Stimulated activated CD8-positive, alpha-beta memory T cell treated with anti-CD3 and anti-CD28 coated beads, Interleukin-7, amount 100 ng/mL, for 24 hours (primary cell): ENCODE measurements at regions not wholly inside any gene's neighbourhood (a gene's known extent, or its start where the extent isn't known, plus 50 kb on each side); places are given as distances from the start of the nearest gene placed in this dataset.

Experiments used
- DNase-seq: peaks from one replicate; pipeline ENCODE4 v3.0.0-alpha.2; 2020; ENCODE audit warnings: low read depth

DNA sequence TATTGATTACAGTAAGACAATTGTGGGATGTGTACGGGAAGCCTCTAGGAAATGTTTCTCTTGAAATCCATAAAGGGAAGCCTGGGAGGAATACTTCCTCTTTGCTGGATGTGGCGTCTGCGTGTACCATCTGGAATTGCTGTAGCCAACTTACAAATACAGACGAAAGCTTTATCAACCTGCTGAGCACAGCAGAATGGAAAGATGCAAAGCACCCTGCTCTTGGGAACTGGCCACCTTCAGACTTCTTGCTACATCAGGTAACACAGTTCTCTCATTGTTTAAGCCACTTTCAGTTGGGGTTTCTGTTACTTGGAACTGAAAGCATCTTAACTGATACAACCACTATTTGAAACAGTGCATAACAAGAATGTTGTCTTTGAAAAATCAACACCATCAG lies 213.8 kb downstream of the HRH4 start:
- no peak for DNase-seq

DNA sequence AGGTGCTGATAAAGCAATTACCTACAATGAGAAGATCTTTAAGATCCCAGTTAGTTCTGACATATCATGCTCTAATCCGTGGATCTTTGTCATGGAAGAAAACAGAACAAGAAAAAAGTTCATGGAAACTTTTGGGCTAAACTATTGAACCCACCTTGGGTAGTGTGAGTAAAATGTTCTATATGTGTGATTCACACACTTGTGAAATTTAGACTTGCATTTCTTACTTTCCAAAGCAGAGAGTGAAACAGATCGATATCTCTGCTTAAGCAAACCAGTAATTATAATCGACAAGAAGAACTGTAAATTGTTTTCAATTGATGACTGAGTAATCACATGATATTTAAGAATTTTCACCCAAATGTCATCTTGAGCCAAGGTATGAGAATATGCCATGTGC lies 214.2 kb downstream of the HRH4 start:
- no peak for DNase-seq

DNA sequence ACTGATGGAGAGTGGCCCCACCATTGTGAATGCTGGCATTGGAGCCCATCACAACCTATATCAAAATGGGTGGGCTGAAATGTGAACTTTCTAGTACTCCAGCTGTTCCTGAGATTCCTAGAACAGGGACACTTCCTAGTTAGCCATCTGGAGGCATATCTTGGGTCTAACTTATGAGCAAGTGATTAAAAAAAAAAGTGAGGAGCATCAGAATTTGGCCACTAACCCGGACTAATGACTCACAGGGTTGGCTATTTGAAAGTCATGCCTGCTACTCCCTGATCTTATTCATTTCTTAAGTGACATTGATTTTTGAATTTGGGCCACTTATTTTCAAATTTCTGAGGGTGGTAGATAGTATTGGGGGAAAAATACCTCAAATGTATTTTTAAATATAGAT lies 216.6 kb downstream of the HRH4 start:
- no peak for DNase-seq

DNA sequence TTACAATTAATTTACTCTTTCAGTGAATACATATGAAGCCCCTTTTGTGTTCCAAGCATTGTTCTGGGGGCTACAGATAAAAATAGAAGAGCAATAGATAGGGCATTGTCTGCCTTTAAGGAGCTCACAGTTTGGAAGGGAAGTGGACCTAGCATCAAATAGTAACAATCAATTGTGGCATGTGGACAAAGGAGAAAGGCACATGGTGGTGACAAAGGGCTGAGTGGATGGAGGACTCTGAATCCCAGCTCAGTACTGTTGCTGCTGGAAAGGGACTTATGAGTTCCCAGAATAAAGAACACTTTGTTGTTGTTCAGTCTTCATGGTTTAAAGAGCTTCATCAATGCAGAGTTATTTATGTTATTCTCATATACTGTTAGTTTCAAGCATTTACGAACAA lies 217.7 kb downstream of the HRH4 start:
- no peak for DNase-seq

DNA sequence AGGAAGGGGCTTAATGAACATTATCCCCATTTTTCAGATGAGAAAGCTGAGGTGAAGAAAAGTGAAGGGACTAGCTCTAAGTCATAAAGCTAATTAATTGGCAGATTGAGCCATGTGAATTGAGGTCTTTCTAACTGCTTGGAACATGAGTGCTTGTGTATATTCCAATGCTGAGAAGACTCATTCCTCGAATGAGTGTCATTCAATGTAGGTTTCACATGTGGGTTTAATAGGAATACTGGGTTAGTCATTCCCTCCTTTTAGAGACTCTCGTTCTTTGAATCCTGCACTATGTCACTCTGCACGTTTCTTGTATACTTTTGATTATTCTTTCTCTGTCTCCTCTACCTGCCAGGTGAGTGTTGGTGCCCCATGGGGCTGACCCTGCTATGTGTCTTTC lies 218.2 kb downstream of the HRH4 start:
- DNase-seq: no peak

DNA sequence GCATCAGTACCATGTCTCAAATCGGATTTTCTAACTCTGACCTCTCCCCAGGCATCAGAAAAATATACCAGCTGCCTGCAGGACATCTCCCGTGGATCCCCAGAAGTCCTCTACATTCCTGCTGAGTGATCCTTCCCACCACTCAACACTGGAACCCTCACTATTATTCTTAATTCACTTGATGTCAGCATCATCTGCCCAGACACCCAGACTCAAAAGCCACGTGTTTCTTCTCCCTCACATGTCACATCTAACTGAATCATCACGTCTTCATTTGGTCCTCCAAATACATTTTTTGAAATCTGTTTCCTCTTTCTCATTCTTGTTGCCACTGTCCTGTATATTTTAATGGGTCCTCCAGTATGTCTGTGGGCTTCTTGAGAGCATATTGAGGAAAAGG lies 218.6 kb downstream of the HRH4 start:
- no peak for DNase-seq

DNA sequence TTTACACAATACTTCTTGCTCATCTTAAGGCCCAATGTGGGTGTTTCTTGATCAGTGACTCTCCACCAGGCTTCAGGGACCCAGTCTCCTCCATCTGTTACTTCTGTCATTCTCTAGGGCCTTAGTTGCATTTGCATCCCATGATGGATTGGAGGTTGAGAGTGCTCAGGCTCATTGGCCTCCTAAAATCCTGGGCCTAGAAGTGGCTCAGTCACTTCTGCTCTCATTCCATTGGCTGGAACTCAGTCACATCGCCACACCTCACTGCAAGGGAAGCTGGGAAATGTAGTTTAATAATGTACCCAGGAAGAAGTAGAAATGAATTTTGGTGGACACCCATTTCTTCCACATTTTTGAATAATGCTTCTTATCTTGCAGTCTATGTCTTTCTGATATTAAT lies 223.5 kb downstream of the HRH4 start:
- no peak for DNase-seq

DNA sequence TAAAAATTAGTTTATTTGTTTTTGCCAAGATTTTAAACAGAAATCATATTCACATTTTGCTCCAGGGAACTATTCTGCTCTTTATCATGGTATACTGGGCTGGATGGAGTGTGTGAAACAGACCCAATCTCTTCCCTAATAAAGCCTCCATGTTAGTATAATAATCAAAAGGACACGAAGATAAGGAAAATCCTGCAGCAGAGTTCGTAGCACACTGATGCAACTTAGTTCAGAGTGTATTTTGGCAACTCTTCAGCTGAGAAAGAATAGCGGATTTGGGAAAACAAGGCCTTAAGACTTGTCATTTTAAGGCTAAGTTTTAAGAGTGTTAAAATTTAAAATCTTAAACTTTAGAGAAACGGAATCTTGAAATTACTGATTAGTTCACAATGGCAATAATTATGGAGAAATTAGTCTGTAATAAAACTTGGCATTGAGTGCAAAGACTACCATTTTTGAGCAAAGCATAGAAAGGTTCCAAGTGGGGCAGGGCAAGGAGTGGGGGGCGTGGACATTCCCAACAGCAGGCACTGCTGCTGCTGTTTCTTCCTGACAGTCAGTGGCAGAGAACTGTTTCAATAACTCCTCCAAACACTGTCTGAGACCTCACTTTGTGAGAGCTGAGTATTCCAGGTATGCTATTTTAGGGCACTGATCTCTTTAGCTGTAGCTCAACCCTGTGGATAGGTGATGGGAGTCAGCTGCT lies 225.0 kb downstream of the HRH4 start:
- no peak for DNase-seq

DNA sequence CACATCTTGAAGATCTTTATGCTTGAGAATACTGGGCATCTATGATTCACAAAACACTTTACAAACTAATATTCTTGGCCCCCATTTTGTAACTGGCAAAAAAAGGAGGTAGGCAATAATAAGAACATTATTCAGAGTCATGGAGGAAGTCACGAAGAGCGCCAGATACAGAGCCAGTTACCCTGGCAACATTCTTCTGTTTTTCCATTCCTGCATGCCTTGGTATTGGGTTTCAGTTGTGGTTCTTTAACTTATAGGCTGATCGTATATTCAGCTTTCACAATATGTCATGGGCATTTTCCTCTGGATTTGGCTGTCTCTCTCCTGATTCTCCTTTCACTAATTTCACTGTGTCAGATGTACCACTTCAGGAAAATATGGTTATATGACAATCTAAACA lies 234.7 kb downstream of the HRH4 start:
- DNase-seq: no peak

DNA sequence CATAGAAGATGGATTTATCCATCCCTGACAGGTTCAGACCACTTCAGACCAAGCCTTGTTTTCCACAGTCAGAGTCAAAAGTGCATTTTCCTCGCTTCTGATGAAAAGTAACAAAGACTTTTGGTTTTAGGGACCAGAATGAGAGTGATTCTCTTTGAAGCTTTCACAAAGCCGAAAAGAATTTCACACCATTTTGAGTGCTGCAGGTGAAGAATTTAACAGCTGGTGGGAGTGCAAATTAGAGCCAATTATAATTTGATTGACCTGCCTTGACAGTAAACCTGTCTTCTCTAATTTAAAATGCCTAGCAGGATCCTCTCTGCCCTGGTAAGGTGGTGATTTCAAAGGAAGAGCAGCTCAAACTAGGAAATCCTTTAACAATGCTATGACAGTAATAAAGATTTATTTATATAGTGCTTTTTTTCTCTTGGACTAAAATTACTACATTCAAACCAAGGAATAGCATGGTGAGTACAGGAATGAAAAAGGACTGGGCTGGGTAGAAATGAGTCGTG lies 241.6 kb downstream of the HRH4 start:
- DNase-seq: no peak

DNA sequence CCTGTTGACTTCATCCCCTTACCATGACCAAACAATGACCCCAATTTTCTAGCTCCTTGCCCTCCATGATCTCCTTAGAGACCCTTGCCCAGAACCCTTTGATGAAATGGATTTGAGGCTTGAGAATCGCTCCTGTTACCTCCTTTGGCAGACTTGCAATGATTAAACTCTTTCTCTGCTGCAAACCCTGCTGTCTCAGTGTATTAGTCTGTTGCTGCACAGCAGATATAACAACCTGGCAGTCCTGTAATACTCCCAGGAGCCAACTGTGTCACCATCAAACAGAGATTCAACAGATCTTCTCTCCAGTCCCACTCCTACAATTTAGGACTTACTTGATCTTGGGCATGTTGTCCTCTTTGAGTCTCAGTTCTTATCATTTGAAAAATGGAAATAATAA lies 242.9 kb downstream of the HRH4 start:
- no peak for DNase-seq

DNA sequence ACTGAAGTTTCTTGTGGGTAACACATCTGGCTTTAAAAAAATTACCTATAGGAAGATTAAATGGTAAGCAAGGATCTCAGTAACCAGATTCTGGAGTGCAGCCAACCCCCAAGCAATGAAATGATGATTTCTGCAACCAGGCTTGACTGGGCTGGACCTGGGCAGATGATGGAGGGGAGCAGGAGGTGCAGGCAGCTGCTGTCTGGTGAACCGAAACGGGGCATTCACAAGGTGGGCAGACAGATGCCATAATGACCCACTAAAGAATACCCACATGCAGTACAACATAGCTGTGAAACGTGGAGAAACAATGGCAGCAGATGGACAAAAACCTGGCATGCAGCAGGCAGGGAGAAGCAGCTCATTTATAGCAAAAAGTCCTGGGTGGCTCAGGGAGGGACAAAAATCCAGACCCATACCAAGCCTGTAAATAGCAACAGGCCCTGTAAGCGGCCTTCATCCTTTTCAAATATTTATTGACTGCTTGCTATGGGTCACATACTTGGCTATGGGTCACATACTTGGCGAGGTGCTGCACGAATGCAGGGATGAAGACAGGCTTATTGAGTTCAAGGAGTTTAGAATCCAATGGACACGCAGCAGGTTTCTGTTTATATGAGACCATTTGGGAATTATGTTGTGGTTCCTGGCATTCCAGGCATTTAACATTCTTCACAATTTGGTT lies 244.7 kb downstream of the HRH4 start:
- DNase-seq: no peak

DNA sequence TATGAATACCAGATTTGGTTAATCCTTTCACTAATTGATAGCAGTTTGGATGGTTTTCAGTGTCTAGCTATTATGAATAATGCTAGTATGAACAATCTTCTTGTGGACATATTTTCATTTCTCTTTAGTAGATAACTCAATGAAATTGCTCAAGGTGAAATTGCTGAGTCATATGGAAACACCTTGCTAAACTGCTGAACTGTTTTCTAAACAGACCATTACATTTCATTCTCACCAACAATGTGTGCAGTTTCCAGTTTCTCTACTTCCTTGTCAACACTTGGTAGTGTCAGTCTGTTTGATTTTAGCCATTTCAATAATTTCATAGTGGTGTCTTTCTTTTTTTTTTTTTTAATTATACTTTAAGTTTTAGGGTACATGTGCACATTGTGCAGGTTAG lies 250.0 kb downstream of the HRH4 start:
- no peak for DNase-seq

DNA sequence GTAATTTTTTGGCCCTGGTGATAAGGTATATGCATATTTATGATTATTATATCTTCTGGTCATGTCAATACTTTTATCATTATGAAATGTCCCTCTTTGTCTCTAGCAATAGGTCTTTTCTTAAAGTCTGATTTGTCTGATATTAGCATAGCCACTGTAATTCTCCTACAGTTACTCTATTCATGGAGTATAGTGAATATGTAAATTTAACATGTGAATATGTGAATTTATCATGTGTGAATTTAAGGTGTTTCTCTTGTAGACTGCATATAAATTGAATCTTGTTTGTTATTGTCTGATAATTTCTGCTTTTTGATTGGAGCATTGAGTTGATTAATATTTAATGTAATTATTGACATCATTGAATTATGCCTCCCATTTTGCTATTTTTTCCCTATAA lies 259.4 kb downstream of the HRH4 start:
- DNase-seq: no peak

DNA sequence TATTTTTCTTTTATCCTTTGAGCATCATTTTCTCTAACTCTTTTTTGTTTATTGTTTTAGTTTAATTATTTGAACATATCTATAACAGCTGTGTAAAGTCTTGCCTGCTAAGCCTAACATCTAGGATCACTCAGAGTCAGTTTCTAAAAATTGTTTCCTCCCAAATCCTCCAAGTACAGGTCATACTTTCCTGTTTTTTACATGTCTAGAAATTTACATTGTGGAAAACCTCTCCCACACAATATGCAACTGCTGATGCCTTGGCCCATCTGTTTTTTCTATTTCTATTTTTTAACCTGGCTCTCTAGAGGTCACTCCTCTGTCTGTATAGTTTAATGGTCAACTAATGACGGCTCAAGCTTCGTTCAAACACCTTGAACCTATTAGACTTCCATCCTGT lies 261.0 kb downstream of the HRH4 start:
- no peak for DNase-seq

DNA sequence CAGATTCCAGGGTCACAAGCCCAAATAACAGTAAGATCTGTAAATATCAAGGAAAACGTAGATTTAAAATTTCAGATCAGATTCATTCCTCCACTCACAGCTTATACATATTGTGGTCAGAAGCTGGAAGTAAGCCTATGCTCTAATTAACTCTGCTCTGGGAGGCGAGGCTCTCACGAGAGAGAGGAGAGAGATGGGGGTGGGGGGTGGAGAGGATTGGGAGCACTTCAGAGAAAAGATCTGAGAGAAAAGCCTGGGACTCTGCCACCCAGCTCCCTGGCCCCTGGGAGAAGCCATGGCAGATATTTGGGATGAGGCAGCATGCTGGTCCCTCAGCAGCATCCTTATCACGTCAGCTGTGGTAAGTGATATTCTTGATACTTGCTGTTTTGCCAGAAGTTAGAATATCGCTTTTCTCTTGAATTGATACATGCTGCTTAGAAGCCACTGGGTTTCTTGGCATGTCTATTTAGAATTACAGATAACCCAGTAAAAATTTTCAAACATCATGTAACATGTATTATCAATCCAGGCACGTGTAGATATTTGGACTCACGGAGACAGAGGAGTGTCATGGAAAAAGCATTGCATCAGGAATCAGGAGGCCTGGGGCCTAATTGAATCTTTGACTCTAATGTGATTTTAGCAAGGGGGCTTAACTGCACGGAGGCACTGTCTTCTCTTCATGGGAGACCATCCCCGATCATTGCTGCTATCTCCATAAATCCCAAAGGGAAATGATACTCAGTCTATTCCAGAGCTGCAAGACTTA lies 265.4 kb downstream of the HRH4 start:
- DNase-seq: no peak

DNA sequence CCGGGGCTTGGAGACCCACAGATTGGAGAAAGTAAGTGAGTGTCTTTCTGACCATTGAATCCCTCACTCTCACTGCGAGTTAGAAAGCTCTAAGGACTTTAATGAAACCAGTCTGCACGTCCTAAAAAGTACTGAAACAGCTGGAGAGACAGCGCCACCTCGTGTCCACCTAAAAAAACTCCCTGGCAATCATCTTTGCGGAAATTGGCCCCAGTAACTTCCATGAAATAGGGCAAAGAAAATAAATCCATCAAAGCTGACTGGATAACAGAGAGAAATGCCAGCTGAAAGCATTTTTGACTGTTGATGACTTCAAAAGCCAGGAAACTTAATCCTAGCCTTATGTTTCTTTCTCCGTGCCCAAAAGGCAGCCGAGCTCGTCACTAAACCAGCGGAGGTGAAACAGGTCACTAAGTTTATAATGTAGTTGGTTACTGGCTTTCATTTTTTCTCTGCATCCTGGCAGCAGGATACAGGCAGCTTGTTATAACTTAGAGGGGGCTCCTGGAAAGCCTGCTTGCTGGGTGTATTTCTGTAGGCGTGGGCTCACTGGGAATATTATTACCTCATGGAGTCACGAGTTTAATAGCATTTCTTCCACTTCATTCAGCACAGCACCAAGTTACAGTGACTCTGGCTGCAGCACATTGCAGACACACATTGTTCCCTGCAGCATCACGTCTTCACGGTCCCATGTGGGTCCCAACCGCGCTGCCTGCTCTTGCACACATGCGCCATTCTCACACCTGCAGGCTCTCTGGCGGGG lies 266.5 kb downstream of the HRH4 start:
- peak; percentile 30 for DNase-seq

DNA sequence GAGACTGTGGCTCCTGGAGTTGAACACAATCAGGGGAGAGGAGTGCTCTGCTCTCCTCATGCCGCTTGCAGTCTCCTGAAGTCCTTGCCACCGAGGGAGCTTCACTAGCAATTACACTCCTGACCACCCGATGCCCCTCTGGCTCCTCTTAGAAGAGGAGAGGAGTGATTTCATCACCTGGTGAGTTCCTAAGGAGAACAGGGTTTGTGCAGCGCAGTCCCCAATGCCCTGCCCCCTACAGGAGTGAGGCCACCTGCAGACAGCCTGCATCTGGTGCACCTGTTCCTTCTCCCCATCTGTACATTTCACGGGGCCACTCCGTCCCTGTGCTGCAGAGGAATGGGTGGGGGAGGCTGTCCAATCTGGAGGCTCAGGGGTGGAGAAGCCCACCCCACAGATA lies 267.2 kb downstream of the HRH4 start:
- no peak for DNase-seq

DNA sequence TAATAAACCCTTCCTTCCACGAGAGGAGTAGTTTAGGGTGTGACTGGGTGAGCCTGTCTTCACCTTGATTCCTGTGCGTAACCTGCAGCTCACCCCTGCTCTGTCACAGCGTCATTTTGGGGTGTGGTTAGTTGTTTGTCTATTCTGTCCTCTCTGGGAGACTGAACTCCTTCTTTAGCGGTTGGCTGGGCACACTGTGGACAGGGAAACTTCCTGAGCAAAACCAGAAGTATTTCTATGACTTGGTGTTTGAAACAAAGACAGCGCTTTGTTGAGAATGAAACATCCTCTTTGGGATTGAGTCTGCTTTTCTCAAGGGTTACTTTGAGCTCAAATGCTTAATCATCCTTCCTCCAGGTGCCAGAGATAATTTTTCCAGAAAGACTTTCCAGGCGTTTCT lies 270.7 kb downstream of the HRH4 start:
- DNase-seq: no peak

DNA sequence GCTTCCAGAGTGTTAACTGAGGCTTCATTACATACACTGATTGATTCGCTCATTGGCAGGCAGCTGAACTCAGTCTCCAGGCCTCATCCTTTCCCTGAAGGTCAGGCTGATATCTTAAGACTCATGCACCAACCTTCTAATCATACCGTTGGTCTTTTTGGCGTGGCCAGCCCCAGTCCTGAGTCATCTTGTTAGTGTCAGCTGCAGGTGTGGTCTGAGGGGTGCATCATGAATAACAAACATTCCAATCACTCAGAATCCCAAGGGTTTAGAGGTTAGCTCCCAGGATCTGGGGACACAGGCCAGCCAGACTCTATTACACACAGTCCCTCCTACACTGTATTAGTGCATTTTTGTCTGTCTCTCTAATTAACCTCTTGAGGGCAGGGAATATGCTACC lies 271.5 kb downstream of the HRH4 start:
- DNase-seq: no peak

DNA sequence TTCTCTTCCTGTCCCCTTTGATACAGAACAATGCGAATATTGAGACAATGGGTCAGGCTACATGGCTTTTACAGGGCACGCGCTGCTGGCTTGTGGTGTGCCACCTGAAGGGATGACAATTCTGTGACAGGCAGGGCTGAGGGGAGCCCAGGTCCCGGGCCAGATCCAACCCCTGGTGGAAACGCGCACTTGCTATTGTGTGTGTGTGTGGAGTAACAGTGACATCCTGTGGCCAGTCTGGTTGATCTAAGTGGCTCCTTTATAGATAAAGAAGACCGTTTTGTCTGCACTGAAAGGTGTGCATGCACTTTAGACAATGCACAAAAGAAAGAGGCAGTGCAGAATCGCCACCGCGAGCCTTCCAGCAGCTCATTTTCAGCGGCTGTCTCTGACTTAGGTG lies 273.6 kb downstream of the HRH4 start:
- no peak for DNase-seq

DNA sequence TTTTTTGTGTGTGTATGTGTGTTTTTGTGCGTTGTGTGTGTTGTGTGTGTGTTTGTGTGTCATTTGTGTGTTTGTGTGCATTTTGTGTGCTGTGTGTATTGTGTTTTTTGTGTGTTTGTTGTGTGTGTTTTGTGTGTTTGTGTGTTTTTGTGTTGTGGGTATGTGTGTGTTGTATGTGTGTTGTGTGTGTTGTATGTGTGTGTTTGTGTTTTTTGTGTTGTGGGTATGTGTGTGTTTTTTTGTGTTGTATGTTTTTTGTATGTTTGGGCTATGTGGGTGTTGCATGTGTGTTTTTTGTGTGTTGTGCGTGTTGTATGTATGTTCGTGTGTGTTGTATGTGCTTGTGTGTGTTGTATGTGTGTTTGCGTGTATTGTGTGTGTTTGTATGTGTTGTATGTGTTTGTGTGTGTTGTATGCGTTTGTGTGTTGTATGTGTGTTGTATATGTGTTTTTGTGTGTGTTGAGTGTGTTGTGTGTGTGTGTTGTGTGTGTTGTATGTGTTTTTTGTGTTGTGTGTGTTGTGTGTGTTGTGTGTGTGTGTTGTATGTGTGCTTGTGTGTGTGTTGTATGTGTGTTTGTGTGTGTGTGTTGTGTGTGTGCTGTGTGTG lies 275.3 kb downstream of the HRH4 start:
- DNase-seq: no peak
